IMR-90 (cell line): ENCODE measurements at regions not wholly inside any gene's neighbourhood (a gene's known extent, or its start where the extent isn't known, plus 50 kb on each side); places are given as distances from the start of the nearest gene placed in this dataset.

ENCODE experiments used
- ATAC-seq: fragments of 200-7000 bp; cut with Tn5 transposase; 2 replicates; pipeline ENCODE4 v1.9.1; 2020; ENCODE audit warnings: low read depth, mild to moderate bottlenecking, moderate library complexity
- BruUV-seq: library from RNA; stranded (reverse); fragments of 400-500 nt; replicated peaks from 2 replicates; lab custom pipeline; 2021; lab: Mats Ljungman, UMichigan
- CTCF ChIA-PET: fragments of 300-600 bp; formaldehyde crosslinking; extraction: SDS; loops from one replicate; lab custom pipeline; 2021; ENCODE audit warnings: antibody characterized with exemption; lab: Yijun Ruan, JAX
- POLR2A ChIA-PET: fragments of 300-600 bp; sonication (Branson Sonifier 250); formaldehyde crosslinking; loops from one replicate; lab custom pipeline; 2022; ENCODE audit warnings: antibody characterized with exemption; ENCODE audit not compliant: unreplicated experiment; lab: Charles Lee
- DNase-seq: peaks from one replicate; pipeline ENCODE4 v3.0.0; 2013
- H2AFZ ChIP-seq: replicated peaks from 2 replicates; pipeline ENCODE3; 2013; ENCODE audit warnings: low read length, mild to moderate bottlenecking; ENCODE audit not compliant: poor library complexity
- H2AK5ac ChIP-seq: 2 replicates; pipeline ENCODE4 v1.6.1; 2013; ENCODE audit warnings: low read depth, low read length, inconsistent platforms
- H2AK9ac ChIP-seq: replicated peaks from 2 replicates; pipeline ENCODE3; 2013; ENCODE audit warnings: mild to moderate bottlenecking, low read depth, low read length, moderate library complexity; ENCODE audit not compliant: poor library complexity
- H2BK120ac ChIP-seq: 2 replicates; pipeline ENCODE4 v1.6.1; 2013; ENCODE audit warnings: low read depth, low read length, inconsistent platforms
- H2BK15ac ChIP-seq: 3 replicates; pipeline ENCODE4 v1.6.1; 2013; ENCODE audit warnings: low read depth, low read length, inconsistent platforms
- H2BK20ac ChIP-seq: 2 replicates; pipeline ENCODE4 v1.6.1; 2013; ENCODE audit warnings: low read depth, mild to moderate bottlenecking, inconsistent platforms, low read length, moderate library complexity
- H2BK5ac ChIP-seq: 2 replicates; pipeline ENCODE4 v1.6.1; 2013; ENCODE audit warnings: mild to moderate bottlenecking, low read depth, low read length, inconsistent platforms; ENCODE audit not compliant: poor library complexity, severe bottlenecking
- H3K14ac ChIP-seq: replicated peaks from 2 replicates; pipeline ENCODE4 v1.6.1; 2013; ENCODE audit warnings: low read depth, low read length, inconsistent platforms
- H3K18ac ChIP-seq: 2 replicates; pipeline ENCODE4 v1.6.1; 2013; ENCODE audit warnings: low read depth, low read length, control low read depth
- H3K23ac ChIP-seq: 2 replicates; pipeline ENCODE4 v1.6.1; 2013; ENCODE audit warnings: low read depth, low read length, inconsistent platforms
- H3K27ac ChIP-seq: 2 replicates; pipeline ENCODE4 v1.5.1; 2013; ENCODE audit warnings: mild to moderate bottlenecking, control low read depth, low read length; ENCODE audit not compliant: insufficient read depth
- H3K27me3 ChIP-seq: 2 replicates; pipeline ENCODE4 v1.6.1; 2013; ENCODE audit warnings: low read length; ENCODE audit not compliant: control insufficient read depth, insufficient read depth
- H3K36me3 ChIP-seq: 2 replicates; pipeline ENCODE4 v1.6.1; 2013; ENCODE audit warnings: low read length, mixed read lengths; ENCODE audit not compliant: control insufficient read depth, insufficient read depth
- H3K4ac ChIP-seq: 2 replicates; pipeline ENCODE4 v1.6.1; 2013; ENCODE audit warnings: low read depth, low read length, inconsistent platforms
- H3K4me1 ChIP-seq: 2 replicates; pipeline ENCODE4 v1.6.1; 2013; ENCODE audit warnings: low read length, mixed read lengths; ENCODE audit not compliant: control insufficient read depth, insufficient read depth
- H3K4me2 ChIP-seq: 2 replicates; pipeline ENCODE4 v1.6.1; 2013; ENCODE audit warnings: low read depth, mild to moderate bottlenecking, control low read depth, low read length, moderate library complexity
- H3K4me3 ChIP-seq: 2 replicates; pipeline ENCODE4 v1.5.1; 2013; ENCODE audit warnings: low read depth, mild to moderate bottlenecking, control low read depth, low read length, moderate library complexity; ENCODE audit not compliant: insufficient read depth
- H3K56ac ChIP-seq: 2 replicates; pipeline ENCODE4 v1.6.1; 2013; ENCODE audit warnings: low read length, inconsistent platforms; ENCODE audit not compliant: insufficient read depth; ENCODE audit errors: extremely low read depth
- H3K79me1 ChIP-seq, 2 experiments: 2 replicates each; pipeline ENCODE4 v1.6.1; 2013; ENCODE audit warnings: low read length in 2 of 2, inconsistent platforms in 1 of 2, low read depth in 1 of 2
- H3K9ac ChIP-seq: 2 replicates; pipeline ENCODE4 v1.6.1; 2013; ENCODE audit warnings: low read depth, low read length, control low read depth
- H3K9me1 ChIP-seq: 2 replicates; pipeline ENCODE4 v1.6.1; 2013; ENCODE audit warnings: low read length, inconsistent platforms; ENCODE audit not compliant: insufficient read depth
- H3K9me3 ChIP-seq: 2 replicates; pipeline ENCODE4 v1.6.1; 2013; ENCODE audit warnings: low read length; ENCODE audit not compliant: control insufficient read depth, insufficient read depth
- H4K20me1 ChIP-seq: 2 replicates; pipeline ENCODE4 v1.6.1; 2013; ENCODE audit warnings: low read length, inconsistent platforms; ENCODE audit not compliant: insufficient read depth
- H4K5ac ChIP-seq: 2 replicates; pipeline ENCODE4 v1.6.1; 2013; ENCODE audit warnings: mild to moderate bottlenecking, low read depth, low read length, control low read depth
- H4K8ac ChIP-seq, 2 experiments: 2 replicates each; pipeline ENCODE4 v1.6.1; 2013; ENCODE audit warnings: low read depth in 2 of 2, low read length in 2 of 2, control low read depth in 1 of 2, inconsistent platforms in 1 of 2
- H4K91ac ChIP-seq: 2 replicates; pipeline ENCODE4 v1.6.1; 2013; ENCODE audit warnings: low read depth, low read length, inconsistent platforms; ENCODE audit not compliant: insufficient read depth
- BHLHE40 ChIP-seq: fragments of 150-350 bp; IDR thresholded peaks from 2 replicates; pipeline ENCODE4 v1.6.1; 2016; ENCODE audit warnings: mild to moderate bottlenecking, low read depth, low read length
- CEBPB ChIP-seq: IDR thresholded peaks from 2 replicates; pipeline ENCODE4 v1.6.1; 2012; ENCODE audit warnings: low read depth, low read length, improper control_type of control experiment
- CHD1 ChIP-seq: IDR thresholded peaks from 2 replicates; pipeline ENCODE4 v1.6.1; 2012; ENCODE audit warnings: low read depth, low read length, improper control_type of control experiment
- CTCF ChIP-seq: conservative IDR thresholded peaks from 2 replicates; pipeline ENCODE4 v1.5.1; 2012; ENCODE audit warnings: mild to moderate bottlenecking, low read depth, low read length, improper control_type of control experiment
- ELK1 ChIP-seq: fragments of 150-350 bp; IDR thresholded peaks from 2 replicates; pipeline ENCODE4 v1.6.1; 2016; ENCODE audit warnings: low read depth, mild to moderate bottlenecking, low read length, moderate library complexity, borderline replicate concordance
- FOS ChIP-seq: fragments of 150-350 bp; IDR thresholded peaks from 2 replicates; pipeline ENCODE4 v1.6.1; 2016; ENCODE audit warnings: low read depth, low read length
- MAFK ChIP-seq: IDR thresholded peaks from 2 replicates; pipeline ENCODE4 v1.6.1; 2012; ENCODE audit warnings: low read depth, low read length, improper control_type of control experiment
- MAZ ChIP-seq: IDR thresholded peaks from 2 replicates; pipeline ENCODE4 v1.6.1; 2012; ENCODE audit warnings: low read depth, mild to moderate bottlenecking, low read length, improper control_type of control experiment, moderate library complexity, borderline replicate concordance
- MXI1 ChIP-seq: IDR thresholded peaks from 2 replicates; pipeline ENCODE4 v1.6.1; 2012; ENCODE audit warnings: low read depth, mild to moderate bottlenecking, low read length, moderate library complexity, borderline replicate concordance
- NFE2L2 ChIP-seq: fragments of 150-350 bp; IDR thresholded peaks from 2 replicates; pipeline ENCODE4 v1.6.1; 2016; ENCODE audit warnings: low read depth, mild to moderate bottlenecking, low read length
- POLR2A ChIP-seq: IDR thresholded peaks from 2 replicates; pipeline ENCODE4 v1.6.1; 2012; ENCODE audit warnings: mild to moderate bottlenecking, low read depth, low read length
- RAD21 ChIP-seq: IDR thresholded peaks from 2 replicates; pipeline ENCODE4 v1.6.1; 2012; ENCODE audit warnings: low read length, improper control_type of control experiment
- RCOR1 ChIP-seq: IDR thresholded peaks from 2 replicates; pipeline ENCODE4 v1.6.1; 2012; ENCODE audit warnings: mild to moderate bottlenecking, low read length, improper control_type of control experiment; ENCODE audit not compliant: insufficient replicate concordance
- RFX5 ChIP-seq: IDR thresholded peaks from 2 replicates; pipeline ENCODE4 v1.8.0; 2012; ENCODE audit warnings: low read depth, mild to moderate bottlenecking, low read length, moderate library complexity
- SMC3 ChIP-seq: fragments of 150-350 bp; IDR thresholded peaks from 2 replicates; pipeline ENCODE4 v1.6.1; 2016; ENCODE audit warnings: low read depth, mild to moderate bottlenecking, antibody characterized with exemption, low read length, moderate library complexity
- USF2 ChIP-seq: fragments of 150-350 bp; IDR thresholded peaks from 2 replicates; pipeline ENCODE4 v1.6.1; 2017; ENCODE audit warnings: mild to moderate bottlenecking, antibody characterized with exemption, low read length, low read depth
- WGBS, 2 experiments: methylation state at CpG; one replicate each; pipeline versions ENCODE4 v1.1.5 to v1.1.7; 2013; ENCODE audit warnings: missing lambda C conversion rate in 2 of 2; ENCODE audit not compliant: insufficient read length in 1 of 2; ENCODE audit errors: extremely low coverage in 2 of 2; 5-methylcytosine and 5-hydroxymethylcytosine counted together
- dilution Hi-C: fragments of 300-500 bp; cut with HindIII; formaldehyde crosslinking; loops from one replicate; pipeline ENCODE4 v1.14.3; 2018; ENCODE audit warnings: low sequenced_read_pairs; ENCODE audit not compliant: unreplicated experiment
- in situ Hi-C: fragments of 300-500 bp; cut with MboI; formaldehyde crosslinking; loops from 3 replicates; pipeline ENCODE4 v1.14.3; 2019; ENCODE audit warnings: low sequenced_read_pairs, inconsistent platforms, mixed read lengths
- intact Hi-C: fragments of 100-400 bp; cut with micrococcal nuclease; formaldehyde crosslinking; loops from 2 replicates; pipeline ENCODE4 v1.10.0; 2022

GRCh38 chr1:99173282-99173681 is 91.0 kb upstream of the PLPPR4 start:
- no peaks in the 10 kb centered on the region for H3K9me3 ChIP-seq
- ATAC-seq (no peak), DNase-seq (peak; percentile 3)
- H3K9ac ChIP-seq, result no peak overlapping the region
- no peaks in the 10 kb centered on the region for H3K27me3 ChIP-seq
- no peak overlapping the region for H4K91ac ChIP-seq
- H3K4me3 ChIP-seq, result no peak overlapping the region
- no peaks in the 10 kb centered on the region for H3K9me1 ChIP-seq
- dilution Hi-C loops, result no loop called here
- no peak overlapping the region for H2BK5ac ChIP-seq
- in situ Hi-C loops, result no loop called here
- no peak overlapping the region for H2AFZ ChIP-seq
- H3K27ac ChIP-seq, result no peak overlapping the region
- H2BK15ac ChIP-seq, result 0 out of 3 replicates have a peak overlapping the region, but pooled peaks have one; percentile 10
- TF ChIP-seq MAZ (no peak), CTCF (no peak), BHLHE40 (no peak), FOS (no peak), RFX5 (no peak), POLR2A (no peak), RAD21 (no peak), CEBPB (no peak), ELK1 (no peak), CHD1 (no peak), SMC3 (no peak), MAFK (no peak), MXI1 (no peak), RCOR1 (no peak), NFE2L2 (no peak), USF2 (no peak)
- H4K8ac ChIP-seq, result no peak overlapping the region
- no peak overlapping the region; the same call in 1 of the 2 replicates for H3K23ac ChIP-seq
- intact Hi-C loops, result no loop called here
- BruUV-seq, result no TSS peak
- no peak overlapping the region for H3K56ac ChIP-seq
- no peak overlapping the region for H3K4me2 ChIP-seq
- POLR2A ChIA-PET, result no interaction called here
- CTCF ChIA-PET, result no interaction called here
- no peak overlapping the region for H2AK5ac ChIP-seq
- no peaks in the 10 kb centered on the region for H3K79me1 ChIP-seq
- H4K5ac ChIP-seq, result no peak overlapping the region
- H2AK9ac ChIP-seq, result no peak overlapping the region
- H4K20me1 ChIP-seq, result no peaks in the 10 kb centered on the region
- no CpG with 5 or more reads among the region's 3 CpGs for WGBS, 2 experiments
- 0 out of 2 replicates have a peak overlapping the region, but pooled peaks have one; percentile 21 for H3K14ac ChIP-seq
- no peak overlapping the region for H2BK120ac ChIP-seq
- no peak overlapping the region for H2BK20ac ChIP-seq
- no peaks in the 10 kb centered on the region for H3K36me3 ChIP-seq
- peak overlapping the region; percentile 29; the same call in 1 of the 2 replicates for H3K4ac ChIP-seq
- no peaks in the 10 kb centered on the region for H3K4me1 ChIP-seq
- H3K18ac ChIP-seq, result no peak overlapping the region
